C4-2B (cell line): ENCODE measurements at regions not wholly inside any gene's neighbourhood (a gene's known extent, or its start where the extent isn't known, plus 50 kb on each side); places are given as distances from the start of the nearest gene placed in this dataset.

Experiments used
- ZFX ChIP-seq: fragments of 450-650 bp; IDR thresholded peaks from 2 replicates; pipeline ENCODE4 v1.6.1; 2017
- TF ChIP-seq, protein P1 (sequence below): fragments of 450-650 bp; conservative IDR thresholded peaks from 2 replicates; pipeline ENCODE4 v1.5.1; 2017; ENCODE audit warnings: mild to moderate bottlenecking

DNA sequence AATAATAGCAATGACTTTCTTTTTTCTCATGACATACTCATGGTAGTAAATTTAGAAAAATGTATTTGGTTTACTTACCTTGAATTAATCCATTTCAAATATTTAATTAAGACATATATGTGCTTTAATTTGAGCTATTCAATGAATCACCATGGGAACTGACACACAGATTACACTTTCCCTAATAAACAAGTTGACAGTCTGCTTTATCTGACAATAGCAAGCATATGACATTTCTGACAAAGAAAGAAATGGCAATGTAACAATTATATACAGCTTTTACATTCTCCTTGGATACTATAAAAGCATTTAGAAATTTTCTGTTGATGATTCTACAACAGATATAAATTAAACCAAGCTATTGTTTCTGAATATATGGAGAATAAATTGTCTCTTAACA, 382.5 kb downstream of the CYLC2 start:
- TF ChIP-seq, protein P1, sequence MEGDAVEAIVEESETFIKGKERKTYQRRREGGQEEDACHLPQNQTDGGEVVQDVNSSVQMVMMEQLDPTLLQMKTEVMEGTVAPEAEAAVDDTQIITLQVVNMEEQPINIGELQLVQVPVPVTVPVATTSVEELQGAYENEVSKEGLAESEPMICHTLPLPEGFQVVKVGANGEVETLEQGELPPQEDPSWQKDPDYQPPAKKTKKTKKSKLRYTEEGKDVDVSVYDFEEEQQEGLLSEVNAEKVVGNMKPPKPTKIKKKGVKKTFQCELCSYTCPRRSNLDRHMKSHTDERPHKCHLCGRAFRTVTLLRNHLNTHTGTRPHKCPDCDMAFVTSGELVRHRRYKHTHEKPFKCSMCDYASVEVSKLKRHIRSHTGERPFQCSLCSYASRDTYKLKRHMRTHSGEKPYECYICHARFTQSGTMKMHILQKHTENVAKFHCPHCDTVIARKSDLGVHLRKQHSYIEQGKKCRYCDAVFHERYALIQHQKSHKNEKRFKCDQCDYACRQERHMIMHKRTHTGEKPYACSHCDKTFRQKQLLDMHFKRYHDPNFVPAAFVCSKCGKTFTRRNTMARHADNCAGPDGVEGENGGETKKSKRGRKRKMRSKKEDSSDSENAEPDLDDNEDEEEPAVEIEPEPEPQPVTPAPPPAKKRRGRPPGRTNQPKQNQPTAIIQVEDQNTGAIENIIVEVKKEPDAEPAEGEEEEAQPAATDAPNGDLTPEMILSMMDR: no peak
- no peak for TF ChIP-seq ZFX
